Small intestine (tissue), 7 donors: ENCODE measurements at regions not wholly inside any gene's neighbourhood (a gene's known extent, or its start where the extent isn't known, plus 50 kb on each side); places are given as distances from the start of the nearest gene placed in this dataset.
A peak's percentile ranks its signal among the peaks of the same experiment; 100 is the strongest.

Experiments
- DNase-seq, 2 donors: peaks; one replicate each; pipeline versions ENCODE4 v3.0.0 to v3.0.0-alpha.2; 2013
- FAIRE-seq: peaks from 2 replicates; lab custom pipeline; 2012; peaks lifted over from hg19 to GRCh38; lab: Jason Lieb, UNC
- H3K27ac ChIP-seq, 3 donors: one replicate each; pipeline ENCODE4 v1.5.1; 2013; ENCODE audit warnings: low read length in 2 of 3, mild to moderate bottlenecking in 2 of 3, control low read depth in 1 of 3, inconsistent platforms in 1 of 3, low read depth in 1 of 3, moderate library complexity in 1 of 3
- H3K27me3 ChIP-seq, 3 donors: one replicate each; pipeline ENCODE4 v1.6.1; 2013; ENCODE audit warnings: low read length in 3 of 3, inconsistent platforms in 1 of 3; ENCODE audit not compliant: control insufficient read depth in 3 of 3, insufficient read depth in 3 of 3
- H3K36me3 ChIP-seq, 3 donors: one replicate each; pipeline ENCODE4 v1.6.1; 2013; ENCODE audit warnings: low read length in 3 of 3, inconsistent platforms in 1 of 3, low read depth in 1 of 3, mild to moderate bottlenecking in 1 of 3, moderate library complexity in 1 of 3; ENCODE audit not compliant: control insufficient read depth in 3 of 3, insufficient read depth in 2 of 3
- H3K4me1 ChIP-seq, 3 donors: one replicate each; pipeline ENCODE4 v1.6.1; 2013; ENCODE audit warnings: low read length in 2 of 3, inconsistent platforms in 1 of 3, low read depth in 1 of 3, mild to moderate bottlenecking in 1 of 3, moderate library complexity in 1 of 3; ENCODE audit not compliant: control insufficient read depth in 3 of 3, insufficient read depth in 2 of 3
- H3K4me3 ChIP-seq, 3 donors: one replicate each; pipeline ENCODE4 v1.5.1; 2013; ENCODE audit warnings: low read length in 3 of 3, control low read depth in 1 of 3, inconsistent platforms in 1 of 3, low read depth in 1 of 3, mild to moderate bottlenecking in 1 of 3, moderate library complexity in 1 of 3
- H3K9me3 ChIP-seq, 2 donors: one replicate each; pipeline ENCODE4 v1.6.1; 2013; ENCODE audit warnings: low read depth in 1 of 2, low read length in 1 of 2; ENCODE audit not compliant: control insufficient read depth in 2 of 2, insufficient read depth in 1 of 2
- WGBS, 3 donors: extraction: QIAGEN DNeasy Blood & Tissue Kit; methylation state at CpG; one replicate each; pipeline ENCODE4 v1.1.7; 2013; 5-methylcytosine and 5-hydroxymethylcytosine counted together
- donor health status: healthy with polysubstance abuse.
- donor health status: control.
- donor health status: control.
- donor health status: Bipolar disorder and iron deficiency.
- donor health status: healthy.

GRCh38 chr3:11932636-11933035 lies 71.6 kb upstream of the SYN2 start:
- Histone ChIP-seq H3K4me3 (no peak overlapping the region), H3K27me3 (no peaks in the 10 kb centered on the region), H3K36me3 (no peaks in the 10 kb centered on the region), H3K9me3 (no peaks in the 10 kb centered on the region), H3K4me1 (no peaks in the 10 kb centered on the region), H3K27ac (no peak overlapping the region)
- DNase-seq (no peak), FAIRE-seq (no peak)
- 72 to 81% (median 74%) methylated on average over 3 of the region's 3 CpGs for WGBS, 3 donors

- Histone ChIP-seq H3K9me3 (no peaks in the 10 kb centered on the region), H3K36me3 (no peaks in the 10 kb centered on the region), H3K27ac (no peak overlapping the region), H3K27me3 (no peaks in the 10 kb centered on the region), H3K4me1 (no peaks in the 10 kb centered on the region), H3K4me3 (no peak overlapping the region)
- FAIRE-seq (no peak), DNase-seq (no peak)
- 69 to 75% (median 75%) methylated on average over 9 of the region's 9 CpGs for WGBS, 3 donors
These were observed 70.7 kb upstream of the SYN2 start for GRCh38 chr3:11933529-11933928.

GRCh38 chr3:11944052-11944673 lies 60.0 kb upstream of the SYN2 start:
- 15 to 25% (median 21%) methylated on average over 7 of the region's 7 CpGs for WGBS, 3 donors

GRCh38 chr3:11948331-11948730 lies 55.9 kb upstream of the SYN2 start:
- Histone ChIP-seq H3K9me3 (no peaks in the 10 kb centered on the region), H3K4me3 (no peak overlapping the region), H3K36me3 (no peaks in the 10 kb centered on the region), H3K27me3 (no peaks in the 10 kb centered on the region), H3K4me1 (no peaks in the 10 kb centered on the region), H3K27ac (no peak overlapping the region)
- FAIRE-seq = no peak
- WGBS, 3 donors = 74 to 80% (median 80%) methylated on average over 3 of the region's 3 CpGs
- DNase-seq = no peak

More at GRCh38 chr3:11944052-11944673, 60.0 kb upstream of the SYN2 start:
- H3K27ac ChIP-seq = no peak overlapping the region
- H3K9me3 ChIP-seq = no peaks in the 10 kb centered on the region
- no peaks in the 10 kb centered on the region for H3K36me3 ChIP-seq
- no peaks in the 10 kb centered on the region for H3K4me1 ChIP-seq
- FAIRE-seq (no peak), DNase-seq (peak; percentile 37 to 62)
- H3K4me3 ChIP-seq = no peak overlapping the region
- no peaks in the 10 kb centered on the region for H3K27me3 ChIP-seq

- DNase-seq (no peak), FAIRE-seq (no peak)
- Histone ChIP-seq H3K4me1 (no peaks in the 10 kb centered on the region), H3K9me3 (no peaks in the 10 kb centered on the region), H3K36me3 (no peaks in the 10 kb centered on the region), H3K27me3 (no peaks in the 10 kb centered on the region), H3K27ac (no peak overlapping the region), H3K4me3 (no peak overlapping the region)
These were observed 55.3 kb upstream of the SYN2 start for GRCh38 chr3:11948866-11949265.

GRCh38 chr3:11949351-11949750 lies 54.8 kb upstream of the SYN2 start:
- Histone ChIP-seq H3K9me3 (no peaks in the 10 kb centered on the region), H3K36me3 (no peaks in the 10 kb centered on the region), H3K4me1 (no peaks in the 10 kb centered on the region), H3K27ac (no peak overlapping the region), H3K27me3 (no peaks in the 10 kb centered on the region), H3K4me3 (no peak overlapping the region)
- FAIRE-seq (no peak), DNase-seq (no peak)
- WGBS, 3 donors = 84 to 97% (median 95%) methylated on average over 3 of the region's 3 CpGs

GRCh38 chr3:11950576-11950975 lies 53.6 kb upstream of the SYN2 start:
- H3K4me1 ChIP-seq = no peaks in the 10 kb centered on the region
- WGBS, 3 donors = 54 to 66% (median 58%) methylated on average over 2 of the region's 2 CpGs
- H3K36me3 ChIP-seq = no peaks in the 10 kb centered on the region
- no peak overlapping the region for H3K27ac ChIP-seq
- DNase-seq = peak in 1 of 2 donors; percentile 17
- H3K9me3 ChIP-seq = no peaks in the 10 kb centered on the region
- H3K27me3 ChIP-seq = no peaks in the 10 kb centered on the region
- H3K4me3 ChIP-seq = no peak overlapping the region
- FAIRE-seq = no peak

GRCh38 chr3:11953350-11953749 lies 50.8 kb upstream of the SYN2 start:
- Histone ChIP-seq H3K4me3 (no peak overlapping the region), H3K27ac (no peak overlapping the region), H3K27me3 (no peaks in the 10 kb centered on the region), H3K36me3 (no peaks in the 10 kb centered on the region), H3K4me1 (no peaks in the 10 kb centered on the region), H3K9me3 (no peaks in the 10 kb centered on the region)
- FAIRE-seq (no peak), DNase-seq (no peak)
- 55 to 70% (median 62%) methylated on average over 4 of the region's 4 CpGs for WGBS, 3 donors

- WGBS, 3 donors = 61 to 66% (median 64%) methylated on average over 6 of the region's 6 CpGs
- FAIRE-seq = no peak
- no peak for DNase-seq
These were observed 50.4 kb upstream of the SYN2 start for GRCh38 chr3:11953778-11954177.

More at GRCh38 chr3:11953778-11954177, 50.4 kb upstream of the SYN2 start:
- no peaks in the 10 kb centered on the region for H3K36me3 ChIP-seq
- no peaks in the 10 kb centered on the region for H3K4me1 ChIP-seq
- no peak overlapping the region for H3K4me3 ChIP-seq
- no peaks in the 10 kb centered on the region for H3K9me3 ChIP-seq
- H3K27me3 ChIP-seq = no peaks in the 10 kb centered on the region
- H3K27ac ChIP-seq = no peak overlapping the region
